ENCODE measurements at regions not wholly inside any gene's neighbourhood (a gene's known extent, or its start where the extent isn't known, plus 50 kb on each side); places are given as distances from the start of the nearest gene placed in this dataset.

- TF ChIP-seq ZBTB4 (CRISPR knock-in tag; IDR thresholded peaks at IDR 0.05): no peak
- no peak for TF ChIP-seq SIX5 (IDR thresholded peaks at IDR 0.05; ENCODE audit: low read depth, low read length, severe bottlenecking)
- no peak for TF ChIP-seq EZH2 (IDR thresholded peaks at IDR 0.05; ENCODE audit: borderline replicate concordance, control insufficient read depth, low read depth, low read length)
- TF ChIP-seq FOXM1 (IDR thresholded peaks at IDR 0.05; ENCODE audit: low read depth, low read length): no peak
- no peak for TF ChIP-seq SUZ12 (IDR thresholded peaks at IDR 0.05; ENCODE audit: unreplicated experiment)
- TF ChIP-seq YY1 (IDR thresholded peaks at IDR 0.05; ENCODE audit: low read depth, low read length): no peak
- TF ChIP-seq USF1 (IDR thresholded peaks at IDR 0.05; ENCODE audit: borderline replicate concordance, extremely low read length, insufficient read depth, low read depth, low read length): no peak
- TF ChIP-seq BCL3 (IDR thresholded peaks at IDR 0.05; ENCODE audit: borderline replicate concordance, insufficient read depth, low read depth, low read length, poor library complexity, severe bottlenecking): no peak
- TF ChIP-seq KLF5 (IDR thresholded peaks at IDR 0.05; ENCODE audit: partially characterized antibody): no peak
- no peak for TF ChIP-seq CTCF (IDR thresholded peaks at IDR 0.05 in 2 of 3, conservative IDR thresholded peaks at IDR 0.05 in 1 of 3; ENCODE audit: control insufficient read depth in 2 of 3, extremely low read depth in 1 of 3, insufficient read depth in 1 of 3, low read depth in 3 of 3, low read length in 3 of 3)
These were observed 885.2 kb downstream of the DCDC2C start (continued) for GRCh38 chr2:4588606-4589005.

Measured in GM12878 (cell line).